ENCODE measurements at regions not wholly inside any gene's neighbourhood (a gene's known extent, or its start where the extent isn't known, plus 50 kb on each side); places are given as distances from the start of the nearest gene placed in this dataset.
"Not testable (repeated sequence)": the region's sequence is repeated elsewhere in the genome, so short reads cannot be mapped to it uniquely, and the experiment has no call there.

- no peak overlapping the region for H3K4me3 ChIP-seq (ENCODE audit: low read depth, low read length)
- TF ChIP-seq, protein P1, sequence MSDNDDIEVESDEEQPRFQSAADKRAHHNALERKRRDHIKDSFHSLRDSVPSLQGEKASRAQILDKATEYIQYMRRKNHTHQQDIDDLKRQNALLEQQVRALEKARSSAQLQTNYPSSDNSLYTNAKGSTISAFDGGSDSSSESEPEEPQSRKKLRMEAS (IDR thresholded peaks at IDR 0.05; ENCODE audit: low read depth, low read length) = no peak
- TF ChIP-seq POLR2A (IDR thresholded peaks at IDR 0.05; ENCODE audit: extremely low read depth, insufficient read length) (no peak), MYC (IDR thresholded peaks at IDR 0.05; ENCODE audit: low read depth, low read length) (no peak)
- TF ChIP-seq, protein P2, sequence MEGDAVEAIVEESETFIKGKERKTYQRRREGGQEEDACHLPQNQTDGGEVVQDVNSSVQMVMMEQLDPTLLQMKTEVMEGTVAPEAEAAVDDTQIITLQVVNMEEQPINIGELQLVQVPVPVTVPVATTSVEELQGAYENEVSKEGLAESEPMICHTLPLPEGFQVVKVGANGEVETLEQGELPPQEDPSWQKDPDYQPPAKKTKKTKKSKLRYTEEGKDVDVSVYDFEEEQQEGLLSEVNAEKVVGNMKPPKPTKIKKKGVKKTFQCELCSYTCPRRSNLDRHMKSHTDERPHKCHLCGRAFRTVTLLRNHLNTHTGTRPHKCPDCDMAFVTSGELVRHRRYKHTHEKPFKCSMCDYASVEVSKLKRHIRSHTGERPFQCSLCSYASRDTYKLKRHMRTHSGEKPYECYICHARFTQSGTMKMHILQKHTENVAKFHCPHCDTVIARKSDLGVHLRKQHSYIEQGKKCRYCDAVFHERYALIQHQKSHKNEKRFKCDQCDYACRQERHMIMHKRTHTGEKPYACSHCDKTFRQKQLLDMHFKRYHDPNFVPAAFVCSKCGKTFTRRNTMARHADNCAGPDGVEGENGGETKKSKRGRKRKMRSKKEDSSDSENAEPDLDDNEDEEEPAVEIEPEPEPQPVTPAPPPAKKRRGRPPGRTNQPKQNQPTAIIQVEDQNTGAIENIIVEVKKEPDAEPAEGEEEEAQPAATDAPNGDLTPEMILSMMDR (IDR thresholded peaks at IDR 0.05; ENCODE audit: low read depth, low read length) = no peak
- DNase-seq (ENCODE audit: low read depth) = no peak
Observed at GRCh38 chr3:178103140-178103539, 433.1 kb upstream of the KCNMB2 start.

DNA sequence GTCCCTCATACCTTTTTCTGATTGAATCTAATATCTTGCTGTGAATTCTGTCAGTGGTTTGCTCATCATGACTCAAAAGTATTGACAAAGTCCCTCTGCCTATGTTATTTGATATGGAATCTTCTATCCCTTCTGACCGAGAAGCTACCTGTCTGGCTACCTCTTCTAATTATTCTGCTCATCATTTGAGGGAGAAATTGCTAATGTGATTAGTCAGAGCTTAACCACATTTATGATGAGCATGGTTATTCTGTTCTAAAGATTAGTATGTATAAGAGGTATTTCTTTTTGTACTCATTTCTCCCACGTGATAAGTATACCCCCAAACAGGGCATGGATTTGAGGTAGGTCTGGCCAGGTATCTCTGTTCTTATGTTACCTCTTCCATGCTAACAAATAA, 428.4 kb upstream of the KCNMB2 start:
- TF ChIP-seq MYC (IDR thresholded peaks at IDR 0.05; ENCODE audit: low read depth, low read length) (no peak), POLR2A (IDR thresholded peaks at IDR 0.05; ENCODE audit: extremely low read depth, insufficient read length) (no peak)
- TF ChIP-seq, protein P1 (IDR thresholded peaks at IDR 0.05; ENCODE audit: low read depth, low read length) = no peak
- TF ChIP-seq, protein P2 (IDR thresholded peaks at IDR 0.05; ENCODE audit: low read depth, low read length) = no peak
- no peak for DNase-seq (ENCODE audit: low read depth)
- H3K4me3 ChIP-seq (ENCODE audit: low read depth, low read length) = no peak overlapping the region

GRCh38 chr3:178109691-178110090, 426.5 kb upstream of the KCNMB2 start:
- DNase-seq (ENCODE audit: low read depth) = no peak
- no peak overlapping the region for H3K4me3 ChIP-seq (ENCODE audit: low read depth, low read length)
- TF ChIP-seq MYC (IDR thresholded peaks at IDR 0.05; ENCODE audit: low read depth, low read length) (no peak), POLR2A (IDR thresholded peaks at IDR 0.05; ENCODE audit: extremely low read depth, insufficient read length) (no peak)
- TF ChIP-seq, protein P1 (IDR thresholded peaks at IDR 0.05; ENCODE audit: low read depth, low read length) = no peak
- TF ChIP-seq, protein P2 (IDR thresholded peaks at IDR 0.05; ENCODE audit: low read depth, low read length) = no peak

- no peak for TF ChIP-seq MYC (IDR thresholded peaks at IDR 0.05; ENCODE audit: low read depth, low read length)
- no peak for TF ChIP-seq POLR2A (IDR thresholded peaks at IDR 0.05; ENCODE audit: extremely low read depth, insufficient read length)
- TF ChIP-seq, protein P2 (IDR thresholded peaks at IDR 0.05; ENCODE audit: low read depth, low read length) = no peak
- TF ChIP-seq, protein P1 (IDR thresholded peaks at IDR 0.05; ENCODE audit: low read depth, low read length) = no peak
- DNase-seq (ENCODE audit: low read depth) = peak; percentile 11
- no peak overlapping the region for H3K4me3 ChIP-seq (ENCODE audit: low read depth, low read length)
Observed at GRCh38 chr3:178112134-178112533, 424.1 kb upstream of the KCNMB2 start.

DNA sequence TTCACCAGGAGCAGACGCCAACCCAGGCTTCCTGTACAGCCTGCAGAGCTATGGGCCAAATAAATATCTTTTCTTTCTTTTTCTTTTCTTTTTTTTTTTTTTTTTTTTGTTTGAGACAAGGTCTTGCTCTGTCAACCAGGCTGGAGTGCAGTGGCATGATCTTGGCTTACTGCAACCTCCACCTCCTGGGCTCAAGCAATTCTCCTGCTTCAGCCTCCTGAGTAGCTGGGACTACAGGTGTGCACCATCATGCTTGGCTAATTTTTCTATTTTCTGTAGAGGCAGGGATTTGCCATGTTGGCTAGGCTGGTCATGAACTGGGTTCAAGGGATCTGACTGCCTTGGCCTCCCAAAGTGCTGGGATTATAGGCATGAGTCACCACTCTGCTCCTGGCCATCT, 423.7 kb upstream of the KCNMB2 start:
- not testable (repeated sequence) for DNase-seq (ENCODE audit: low read depth); H3K4me3 ChIP-seq (ENCODE audit: low read depth, low read length)

- DNase-seq (ENCODE audit: low read depth) = no peak
- H3K4me3 ChIP-seq (ENCODE audit: low read depth, low read length) = no peak overlapping the region
- TF ChIP-seq, protein P2 (IDR thresholded peaks at IDR 0.05; ENCODE audit: low read depth, low read length) = no peak
- TF ChIP-seq, protein P1 (IDR thresholded peaks at IDR 0.05; ENCODE audit: low read depth, low read length) = no peak
- TF ChIP-seq MYC (IDR thresholded peaks at IDR 0.05; ENCODE audit: low read depth, low read length) = no peak
Observed at GRCh38 chr3:178117641-178118040, 418.6 kb upstream of the KCNMB2 start.

- not testable (repeated sequence) for DNase-seq (ENCODE audit: low read depth); H3K4me3 ChIP-seq (ENCODE audit: low read depth, low read length)
Observed at GRCh38 chr3:178119608-178120295, 416.5 kb upstream of the KCNMB2 start.
